ENCODE measurements at regions not wholly inside any gene's neighbourhood (a gene's known extent, or its start where the extent isn't known, plus 50 kb on each side); places are given as distances from the start of the nearest gene placed in this dataset.

- no peaks in the 10 kb centered on the region for H3K79me1 ChIP-seq (ENCODE audit: low read depth in 1 of 2, low read length in 2 of 2)
- H4K91ac ChIP-seq (ENCODE audit: insufficient read depth, low read depth, low read length): no peak overlapping the region
- no peaks in the 10 kb centered on the region; the same call in 1 of the 2 replicates for H3K4me1 ChIP-seq (ENCODE audit: control insufficient read depth, insufficient read depth, low read length)
- H2AK9ac ChIP-seq (replicated peaks; ENCODE audit: low read depth, low read length, poor library complexity): no peak overlapping the region
- TF ChIP-seq BHLHE40 (IDR thresholded peaks at IDR 0.05; ENCODE audit: low read depth, low read length) (no peak), FOS (IDR thresholded peaks at IDR 0.05; ENCODE audit: low read depth, low read length) (no peak), POLR2A (IDR thresholded peaks at IDR 0.05; ENCODE audit: low read depth, low read length) (no peak)
- H3K4ac ChIP-seq (ENCODE audit: low read depth, low read length): no peak overlapping the region
- no peak overlapping the region for H3K27ac ChIP-seq (ENCODE audit: insufficient read depth, low read length)
- no CpG with 5 or more reads among the region's 5 CpGs for WGBS, 2 experiments (ENCODE audit: extremely low coverage in 2 of 2, insufficient read length in 1 of 2)
- H2BK20ac ChIP-seq (ENCODE audit: low read depth, low read length): no peak overlapping the region
- dilution Hi-C loops (cut with HindIII; ENCODE audit: low sequenced_read_pairs, unreplicated experiment): no loop called here
- no peak overlapping the region for H2AK5ac ChIP-seq (ENCODE audit: low read depth, low read length)
- H2BK5ac ChIP-seq (ENCODE audit: low read depth, low read length, poor library complexity, severe bottlenecking): no peak overlapping the region
- BruUV-seq (replicated peaks): no TSS peak
- H3K56ac ChIP-seq (ENCODE audit: extremely low read depth, insufficient read depth, low read length): no peak overlapping the region
- no peaks in the 10 kb centered on the region for H4K20me1 ChIP-seq (ENCODE audit: insufficient read depth, low read length)
- no peaks in the 10 kb centered on the region for H3K9me3 ChIP-seq (ENCODE audit: control insufficient read depth, insufficient read depth, low read length)
- H3K4me2 ChIP-seq (ENCODE audit: low read depth, low read length): no peak overlapping the region
- ChIA-PET POLR2A (ENCODE audit: unreplicated experiment) (interaction anchor here (0.6 kb wide), 1 partner anchor 15 kb away, joined by 3 read pairs; no protein-coding TSS in a partner anchor), CTCF (interaction anchor here (1.5 kb wide), 1 partner anchor 42 kb away, joined by 4 read pairs; no protein-coding TSS in a partner anchor)
- intact Hi-C loops (cut with micrococcal nuclease): no loop called here
- no peak for DNase-seq
- H3K36me3 ChIP-seq (ENCODE audit: control insufficient read depth, insufficient read depth, low read length): no peaks in the 10 kb centered on the region
- H2BK120ac ChIP-seq (ENCODE audit: low read depth, low read length): no peak overlapping the region
- no peak overlapping the region for H3K9ac ChIP-seq (ENCODE audit: low read depth, low read length)
- H3K9me1 ChIP-seq (ENCODE audit: insufficient read depth, low read length): no peaks in the 10 kb centered on the region
- H4K5ac ChIP-seq (ENCODE audit: low read depth, low read length): no peak overlapping the region
- H3K4me3 ChIP-seq (ENCODE audit: insufficient read depth, low read depth, low read length): no peak overlapping the region
- no peak overlapping the region for H4K8ac ChIP-seq (ENCODE audit: low read depth in 2 of 2, low read length in 2 of 2)
- H3K27me3 ChIP-seq (ENCODE audit: control insufficient read depth, insufficient read depth, low read length): peaks cover 1% of the 10 kb centered on the region; the same call in 1 of the 2 replicates
- H3K18ac ChIP-seq (ENCODE audit: low read depth, low read length): no peak overlapping the region
- H3K23ac ChIP-seq (ENCODE audit: low read depth, low read length): no peak overlapping the region
- no peak overlapping the region for H2AFZ ChIP-seq (replicated peaks; ENCODE audit: low read length, poor library complexity)
- H2BK15ac ChIP-seq (ENCODE audit: low read depth, low read length): no peak overlapping the region
- in situ Hi-C loops (cut with MboI; ENCODE audit: low sequenced_read_pairs): no loop called here
- ATAC-seq (ENCODE audit: low read depth): no peak
- H3K14ac ChIP-seq (replicated peaks; ENCODE audit: low read depth, low read length): no peak overlapping the region
Measured at GRCh38 chr3:38958026-38958720, 93.6 kb downstream of the SCN11A start.

Measured in IMR-90 (cell line).